Astrocyte (in vitro differentiated cells and primary cell): ENCODE measurements at regions not wholly inside any gene's neighbourhood (a gene's known extent, or its start where the extent isn't known, plus 50 kb on each side); places are given as distances from the start of the nearest gene placed in this dataset.
A peak's percentile ranks its signal among the peaks of the same experiment; 100 is the strongest.

Experiments used
- DNase-seq: peaks from one replicate; pipeline ENCODE4 v3.0.0-alpha.2; 2010; ENCODE audit warnings: low read depth
- FAIRE-seq: peaks from 2 replicates; lab custom pipeline; 2011; peaks lifted over from hg19 to GRCh38; lab: Jason Lieb, UNC
- H2AFZ ChIP-seq: 2 replicates; pipeline ENCODE4 v1.6.0; 2012; ENCODE audit warnings: low read depth, low read length, inconsistent platforms
- H3K27ac ChIP-seq: 2 replicates; pipeline ENCODE4 v1.5.1; 2011; ENCODE audit warnings: low read depth, low read length, inconsistent platforms
- H3K27me3 ChIP-seq: 2 replicates; pipeline ENCODE4 v1.6.0; 2011; ENCODE audit warnings: low read length, inconsistent platforms; ENCODE audit not compliant: insufficient read depth
- H3K36me3 ChIP-seq: 2 replicates; pipeline ENCODE4 v1.5.1; 2011; ENCODE audit warnings: low read length, inconsistent platforms; ENCODE audit not compliant: insufficient read depth
- H3K4me1 ChIP-seq: 2 replicates; pipeline ENCODE4 v1.5.1; 2011; ENCODE audit warnings: low read length, inconsistent platforms; ENCODE audit not compliant: insufficient read depth
- H3K4me2 ChIP-seq: 2 replicates; pipeline ENCODE4 v1.6.0; 2012; ENCODE audit warnings: low read length, inconsistent platforms
- H3K4me3 ChIP-seq: 2 replicates; pipeline ENCODE4 v1.5.1; 2011; ENCODE audit warnings: low read depth, mild to moderate bottlenecking, low read length, inconsistent platforms; ENCODE audit not compliant: insufficient read depth
- H3K79me2 ChIP-seq: 2 replicates; pipeline ENCODE4 v1.6.0; 2012; ENCODE audit warnings: mild to moderate bottlenecking, low read length, inconsistent platforms; ENCODE audit not compliant: insufficient read depth
- H3K9ac ChIP-seq: 2 replicates; pipeline ENCODE4 v1.6.0; 2012; ENCODE audit warnings: mild to moderate bottlenecking, low read length, inconsistent platforms
- H3K9me3 ChIP-seq: 2 replicates; pipeline ENCODE4 v1.5.1; 2012; ENCODE audit warnings: low read depth, mild to moderate bottlenecking, low read length, inconsistent platforms; ENCODE audit not compliant: insufficient read depth
- H4K20me1 ChIP-seq: 2 replicates; pipeline ENCODE4 v1.6.0; 2012; ENCODE audit warnings: low read length, inconsistent platforms; ENCODE audit not compliant: insufficient read depth
- H3K27ac Mint-ChIP-seq: one replicate; pipeline ENCODE4 v1.8.0; 2021; ENCODE audit warnings: mild to moderate bottlenecking, mixed read lengths; ENCODE audit not compliant: unreplicated experiment
- H3K27me3 Mint-ChIP-seq: one replicate; pipeline ENCODE4 v1.8.0; 2021; ENCODE audit warnings: low read depth, mixed read lengths; ENCODE audit not compliant: unreplicated experiment
- H3K36me3 Mint-ChIP-seq: one replicate; pipeline ENCODE4 v1.8.0; 2021; ENCODE audit warnings: low read depth, mixed read lengths; ENCODE audit not compliant: unreplicated experiment
- H3K4me1 Mint-ChIP-seq: one replicate; pipeline ENCODE4 v1.8.0; 2021; ENCODE audit warnings: low read depth, mixed read lengths; ENCODE audit not compliant: unreplicated experiment
- H3K4me3 Mint-ChIP-seq: one replicate; pipeline ENCODE4 v1.8.0; 2021; ENCODE audit warnings: mild to moderate bottlenecking, moderate library complexity, mixed read lengths; ENCODE audit not compliant: unreplicated experiment
- H3K9me3 Mint-ChIP-seq: one replicate; pipeline ENCODE4 v1.8.0; 2021; ENCODE audit warnings: mild to moderate bottlenecking, mixed read lengths; ENCODE audit not compliant: unreplicated experiment
- EZH2 ChIP-seq: IDR thresholded peaks from 2 replicates; pipeline ENCODE4 v1.6.1; 2012; ENCODE audit warnings: mild to moderate bottlenecking, low read length, inconsistent platforms; ENCODE audit not compliant: insufficient read depth
- TF ChIP-seq, protein P1 (sequence below): IDR thresholded peaks from 2 replicates; pipeline ENCODE4 v1.5.1; 2011; ENCODE audit warnings: low read depth, mild to moderate bottlenecking, inconsistent platforms, low read length, moderate library complexity; ENCODE audit not compliant: insufficient read depth

DNA sequence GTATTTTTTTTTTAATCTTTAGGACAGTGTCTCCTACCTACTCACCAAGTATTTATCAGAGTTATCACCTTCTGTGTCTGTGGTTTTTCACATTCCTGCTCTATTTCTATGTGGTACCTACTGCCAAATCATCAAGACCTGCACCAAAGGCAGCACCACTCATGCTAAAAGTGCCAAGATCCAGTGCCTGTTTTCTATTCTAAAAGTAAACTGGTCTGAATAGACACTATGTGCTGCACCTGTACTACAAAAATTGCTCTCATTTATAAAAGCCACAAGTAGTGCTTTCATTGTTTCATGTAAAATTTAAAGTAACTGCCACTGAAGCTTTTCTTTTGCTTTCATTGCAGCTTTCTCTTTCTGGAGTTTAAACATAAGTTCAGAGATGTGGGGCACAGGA is 103.9 kb upstream of the GULP1 start:
- H3K4me1 Mint-ChIP-seq = no peaks in the 10 kb centered on the region
- H3K27ac Mint-ChIP-seq = no peak overlapping the region
- Histone ChIP-seq H3K4me1 (no peaks in the 10 kb centered on the region), H2AFZ (no peak overlapping the region), H3K4me3 (no peak overlapping the region), H4K20me1 (no peaks in the 10 kb centered on the region), H3K27me3 (no peaks in the 10 kb centered on the region), H3K36me3 (no peaks in the 10 kb centered on the region), H3K9ac (no peak overlapping the region), H3K27ac (no peak overlapping the region), H3K79me2 (no peaks in the 10 kb centered on the region), H3K9me3 (no peaks in the 10 kb centered on the region), H3K4me2 (no peak overlapping the region)
- no peaks in the 10 kb centered on the region for H3K27me3 Mint-ChIP-seq
- TF ChIP-seq, protein P1, sequence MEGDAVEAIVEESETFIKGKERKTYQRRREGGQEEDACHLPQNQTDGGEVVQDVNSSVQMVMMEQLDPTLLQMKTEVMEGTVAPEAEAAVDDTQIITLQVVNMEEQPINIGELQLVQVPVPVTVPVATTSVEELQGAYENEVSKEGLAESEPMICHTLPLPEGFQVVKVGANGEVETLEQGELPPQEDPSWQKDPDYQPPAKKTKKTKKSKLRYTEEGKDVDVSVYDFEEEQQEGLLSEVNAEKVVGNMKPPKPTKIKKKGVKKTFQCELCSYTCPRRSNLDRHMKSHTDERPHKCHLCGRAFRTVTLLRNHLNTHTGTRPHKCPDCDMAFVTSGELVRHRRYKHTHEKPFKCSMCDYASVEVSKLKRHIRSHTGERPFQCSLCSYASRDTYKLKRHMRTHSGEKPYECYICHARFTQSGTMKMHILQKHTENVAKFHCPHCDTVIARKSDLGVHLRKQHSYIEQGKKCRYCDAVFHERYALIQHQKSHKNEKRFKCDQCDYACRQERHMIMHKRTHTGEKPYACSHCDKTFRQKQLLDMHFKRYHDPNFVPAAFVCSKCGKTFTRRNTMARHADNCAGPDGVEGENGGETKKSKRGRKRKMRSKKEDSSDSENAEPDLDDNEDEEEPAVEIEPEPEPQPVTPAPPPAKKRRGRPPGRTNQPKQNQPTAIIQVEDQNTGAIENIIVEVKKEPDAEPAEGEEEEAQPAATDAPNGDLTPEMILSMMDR = no peak
- TF ChIP-seq EZH2 = no peak
- no peak overlapping the region for H3K4me3 Mint-ChIP-seq
- FAIRE-seq (no peak), DNase-seq (no peak)
- no peaks in the 10 kb centered on the region for H3K36me3 Mint-ChIP-seq
- no peaks in the 10 kb centered on the region for H3K9me3 Mint-ChIP-seq

DNA sequence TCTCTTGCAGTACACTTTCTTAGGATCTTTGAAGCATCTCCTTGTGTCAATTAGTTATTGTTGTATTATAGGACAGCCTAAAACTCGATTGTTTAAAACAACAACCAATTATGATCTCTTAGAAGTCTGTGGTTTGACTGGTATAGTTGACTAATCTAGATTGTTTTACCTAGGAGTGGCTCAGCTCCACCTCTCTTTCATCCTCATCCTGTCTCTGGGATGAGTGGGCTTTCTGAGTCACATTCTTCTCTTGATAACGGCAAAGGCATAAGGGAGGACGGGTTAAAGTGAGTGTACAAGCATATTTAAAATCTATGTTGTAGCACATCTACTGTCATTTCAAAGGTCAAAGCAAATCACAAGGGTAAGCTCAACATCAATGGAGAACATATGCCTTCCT is 102.3 kb upstream of the GULP1 start:
- no peak overlapping the region for H3K4me3 ChIP-seq
- Mint-ChIP-seq H3K4me3 (no peak overlapping the region), H3K36me3 (no peaks in the 10 kb centered on the region), H3K4me1 (peaks cover 5% of the 10 kb centered on the region), H3K9me3 (no peaks in the 10 kb centered on the region), H3K27me3 (no peaks in the 10 kb centered on the region), H3K27ac (no peak overlapping the region)
- TF ChIP-seq EZH2 = no peak
- TF ChIP-seq, protein P1 = no peak
- H3K27ac ChIP-seq = no peak overlapping the region
- no peaks in the 10 kb centered on the region for H3K9me3 ChIP-seq
- DNase-seq = peak; percentile 67
- H3K4me2 ChIP-seq = no peak overlapping the region
- H3K9ac ChIP-seq = no peak overlapping the region
- no peak overlapping the region for H2AFZ ChIP-seq
- H3K79me2 ChIP-seq = no peaks in the 10 kb centered on the region
- no peaks in the 10 kb centered on the region for H4K20me1 ChIP-seq
- no peaks in the 10 kb centered on the region for H3K27me3 ChIP-seq
- peak; percentile 76 for FAIRE-seq
- H3K4me1 ChIP-seq = no peaks in the 10 kb centered on the region
- no peaks in the 10 kb centered on the region for H3K36me3 ChIP-seq

DNA sequence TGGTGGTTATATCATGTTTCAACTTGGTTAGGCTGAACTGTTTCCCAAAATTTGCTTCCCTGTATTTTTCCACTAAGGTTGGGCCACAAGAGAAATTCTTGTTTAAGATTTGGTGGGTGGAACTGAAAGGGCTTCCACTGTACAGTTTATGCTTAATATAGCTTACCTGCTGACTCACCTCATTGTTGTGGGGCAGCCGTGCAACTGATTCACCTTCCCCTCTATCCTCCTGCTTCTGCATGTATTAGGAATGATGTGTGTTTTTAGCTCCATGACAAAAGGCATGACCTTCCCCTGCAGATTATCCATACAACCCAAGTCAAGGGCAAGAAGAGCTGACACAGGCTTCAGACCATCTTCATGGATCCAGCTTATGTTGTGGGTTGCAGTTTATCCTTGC is 98.4 kb upstream of the GULP1 start:
- Mint-ChIP-seq H3K36me3 (no peaks in the 10 kb centered on the region), H3K27ac (no peak overlapping the region), H3K4me1 (peaks cover 16% of the 10 kb centered on the region), H3K4me3 (no peak overlapping the region), H3K27me3 (no peaks in the 10 kb centered on the region), H3K9me3 (no peaks in the 10 kb centered on the region)
- peaks cover 6% of the 10 kb centered on the region for H3K4me1 ChIP-seq
- H3K36me3 ChIP-seq = no peaks in the 10 kb centered on the region
- H4K20me1 ChIP-seq = no peaks in the 10 kb centered on the region
- TF ChIP-seq, protein P1 = no peak
- no peak for TF ChIP-seq EZH2
- H2AFZ ChIP-seq = no peak overlapping the region
- no peak overlapping the region for H3K4me2 ChIP-seq
- no peaks in the 10 kb centered on the region for H3K27me3 ChIP-seq
- H3K27ac ChIP-seq = no peak overlapping the region
- no peaks in the 10 kb centered on the region for H3K79me2 ChIP-seq
- no peak overlapping the region for H3K4me3 ChIP-seq
- no peak overlapping the region for H3K9ac ChIP-seq
- no peaks in the 10 kb centered on the region for H3K9me3 ChIP-seq
- FAIRE-seq (no peak), DNase-seq (no peak)
